Stimulated activated CD8-positive, alpha-beta memory T cell treated with anti-CD3 and anti-CD28 coated beads, Interleukin-4, amount 100 ng/mL, for 24 hours (primary cell): ENCODE measurements at regions not wholly inside any gene's neighbourhood (a gene's known extent, or its start where the extent isn't known, plus 50 kb on each side); places are given as distances from the start of the nearest gene placed in this dataset.
"Not testable (repeated sequence)": the region's sequence is repeated elsewhere in the genome, so short reads cannot be mapped to it uniquely, and the experiment has no call there.

ENCODE experiments used
- DNase-seq: peaks from one replicate; pipeline ENCODE4 v3.0.0-alpha.2; 2020; ENCODE audit warnings: low read depth

GRCh38 chr6:90463359-90463758 lies 123.5 kb downstream of the MAP3K7 start:
- DNase-seq: no peak

- DNase-seq: no peak
Observed at GRCh38 chr6:90462102-90462501, 124.8 kb downstream of the MAP3K7 start.

- no peak for DNase-seq
Observed at GRCh38 chr6:90461383-90461782, 125.5 kb downstream of the MAP3K7 start.

- no peak for DNase-seq
Observed at GRCh38 chr6:90460051-90460450, 126.8 kb downstream of the MAP3K7 start.

DNA sequence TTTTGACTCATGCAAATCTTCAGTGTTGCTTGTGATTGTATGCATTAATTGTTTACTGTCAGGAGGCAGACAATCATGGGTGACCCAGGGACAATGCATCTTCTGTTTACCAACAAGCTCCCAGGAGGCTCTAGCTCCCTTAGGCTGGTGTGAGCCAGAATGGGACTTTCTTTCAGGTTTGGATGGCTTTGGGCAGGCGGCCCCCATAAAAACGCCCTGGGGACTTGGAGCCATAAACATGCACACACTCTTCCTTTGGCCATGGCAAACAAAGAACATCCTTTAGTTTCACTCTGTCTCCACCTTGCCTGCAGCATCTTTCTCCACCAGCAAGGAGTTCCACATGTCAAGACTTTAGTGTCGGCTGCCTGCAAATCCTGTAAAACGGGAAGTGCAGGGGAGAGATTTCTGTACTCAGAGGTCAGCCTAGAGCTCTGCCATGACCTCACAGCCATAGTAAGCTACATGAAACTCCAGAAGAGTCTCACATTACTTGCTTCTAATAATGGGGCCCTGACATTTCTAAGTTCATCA lies 127.6 kb downstream of the MAP3K7 start:
- no peak for DNase-seq

- peak; percentile 63 for DNase-seq
Observed at GRCh38 chr6:90458353-90459224, 128.3 kb downstream of the MAP3K7 start.

- DNase-seq: no peak
Observed at GRCh38 chr6:90457867-90458259, 129.0 kb downstream of the MAP3K7 start.

DNA sequence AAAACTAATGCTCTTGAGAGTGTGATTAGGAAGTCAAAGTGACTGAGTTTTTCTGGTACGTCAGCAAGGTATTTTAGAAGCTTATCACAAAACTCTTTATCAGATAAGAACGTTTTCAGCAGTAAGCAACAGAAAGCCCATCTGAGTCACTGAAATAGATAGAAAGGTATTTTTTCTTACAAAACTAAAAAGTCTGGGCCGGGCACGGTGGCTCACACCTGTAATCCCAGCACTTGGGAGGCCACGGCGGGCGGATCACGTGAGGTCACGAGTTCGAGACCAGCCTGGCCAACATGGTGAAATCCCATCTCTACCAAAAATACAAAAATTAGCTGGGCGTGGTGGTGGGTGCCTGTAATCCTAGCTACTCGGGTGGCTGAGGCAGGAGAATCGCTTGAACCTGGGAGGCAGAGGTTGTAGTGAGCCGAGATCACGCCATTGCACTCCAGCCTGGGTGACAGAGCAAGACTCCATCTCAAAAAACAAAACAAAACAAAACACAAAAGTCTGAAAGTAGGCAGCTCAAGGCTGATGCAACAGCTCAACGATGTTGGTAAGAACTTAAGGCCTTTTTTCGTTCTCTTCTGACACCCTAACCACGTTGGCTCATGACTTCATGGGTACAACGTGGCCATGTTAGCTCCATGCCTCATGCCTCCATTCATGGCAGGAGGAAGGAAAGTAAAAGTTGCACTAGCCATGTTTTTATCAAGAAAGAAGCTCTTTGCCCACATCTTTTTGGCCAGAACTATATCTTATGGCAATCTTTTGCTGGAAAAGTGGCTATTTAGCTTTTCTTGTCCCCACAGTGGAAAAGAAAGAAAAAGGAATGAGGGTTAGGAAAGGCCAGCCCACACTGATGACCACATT lies 129.6 kb downstream of the MAP3K7 start:
- not testable (repeated sequence) for DNase-seq

- DNase-seq: no peak
Observed at GRCh38 chr6:90456001-90456400, 130.9 kb downstream of the MAP3K7 start.

GRCh38 chr6:90454836-90455427 lies 131.9 kb downstream of the MAP3K7 start:
- no peak for DNase-seq

DNA sequence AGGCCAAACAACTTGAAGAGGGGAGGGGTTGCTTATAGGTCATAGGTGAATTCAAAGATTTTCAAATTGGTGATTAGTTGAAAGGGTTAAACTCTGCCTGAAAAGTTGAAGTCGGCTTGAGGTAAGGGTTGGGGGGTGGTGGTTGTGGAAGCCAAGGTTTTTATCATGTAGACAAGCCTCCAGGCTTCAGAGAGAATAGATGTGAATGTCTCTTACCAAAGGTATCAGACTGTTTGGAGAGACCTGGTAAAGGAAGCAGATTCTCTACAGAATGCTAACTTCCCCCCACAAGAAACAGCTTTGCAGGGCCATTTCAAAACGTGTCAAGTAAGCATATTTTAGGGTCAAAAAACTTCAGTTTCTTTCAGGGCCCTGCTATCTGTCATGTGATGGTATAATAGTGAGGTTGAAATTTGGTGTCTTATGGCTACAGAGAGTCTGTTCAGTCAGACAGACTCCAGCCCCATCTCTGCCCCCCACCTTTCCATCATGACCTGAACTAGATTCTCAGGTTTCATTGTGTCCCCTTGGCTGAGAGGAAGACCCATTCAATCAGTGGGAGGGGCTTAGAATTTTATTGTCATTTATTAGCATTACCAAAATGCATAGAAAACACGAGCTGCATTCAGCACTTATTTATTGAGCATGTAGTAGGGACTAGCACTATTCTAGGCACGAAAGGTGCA lies 136.5 kb downstream of the MAP3K7 start:
- DNase-seq: no peak

DNA sequence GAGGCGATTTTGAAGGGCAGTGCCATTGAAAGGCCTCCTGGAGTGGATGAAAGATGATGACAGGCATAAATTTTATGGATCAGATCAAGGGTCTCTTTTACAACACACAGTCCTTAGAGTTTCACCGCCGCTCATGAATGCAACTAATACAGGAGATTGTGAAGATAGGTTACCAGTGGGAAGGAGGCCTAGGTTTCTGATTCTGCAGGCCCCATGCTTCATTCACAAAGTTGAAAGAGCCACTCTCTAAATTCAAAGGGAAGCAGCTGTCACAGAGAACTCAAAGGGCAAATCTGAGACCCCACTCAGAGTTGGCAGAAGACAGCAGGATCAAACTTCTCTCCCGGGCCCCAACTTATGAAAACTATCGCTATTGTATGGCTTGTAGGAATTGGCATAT lies 137.6 kb downstream of the MAP3K7 start:
- DNase-seq: no peak

GRCh38 chr6:90448836-90449235 lies 138.0 kb downstream of the MAP3K7 start:
- DNase-seq: no peak

GRCh38 chr6:90446164-90446563 lies 140.7 kb downstream of the MAP3K7 start:
- DNase-seq: no peak

- DNase-seq: no peak
Observed at GRCh38 chr6:90445533-90446108, 141.3 kb downstream of the MAP3K7 start.

- DNase-seq: no peak
Observed at GRCh38 chr6:90444160-90444714, 142.6 kb downstream of the MAP3K7 start.

DNA sequence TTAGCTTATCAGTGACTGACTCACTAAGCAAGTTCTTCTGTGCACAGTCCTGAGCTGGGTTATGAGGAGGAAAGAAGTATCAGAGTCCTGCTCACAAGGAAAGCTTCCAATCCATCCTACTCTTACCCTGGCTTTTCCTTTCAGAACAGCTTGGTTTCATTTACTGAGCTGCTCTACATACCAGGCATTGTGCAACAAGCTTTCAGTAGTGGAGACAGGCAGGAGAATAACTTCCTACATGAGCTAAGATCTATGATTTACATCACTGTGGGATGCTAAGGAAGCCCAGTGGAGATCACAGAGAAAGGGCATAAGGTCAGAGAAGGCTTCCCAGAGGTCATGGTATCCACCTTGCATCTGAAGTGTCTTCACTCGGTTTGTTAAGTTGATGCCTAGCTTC lies 144.5 kb downstream of the MAP3K7 start:
- DNase-seq: no peak

DNA sequence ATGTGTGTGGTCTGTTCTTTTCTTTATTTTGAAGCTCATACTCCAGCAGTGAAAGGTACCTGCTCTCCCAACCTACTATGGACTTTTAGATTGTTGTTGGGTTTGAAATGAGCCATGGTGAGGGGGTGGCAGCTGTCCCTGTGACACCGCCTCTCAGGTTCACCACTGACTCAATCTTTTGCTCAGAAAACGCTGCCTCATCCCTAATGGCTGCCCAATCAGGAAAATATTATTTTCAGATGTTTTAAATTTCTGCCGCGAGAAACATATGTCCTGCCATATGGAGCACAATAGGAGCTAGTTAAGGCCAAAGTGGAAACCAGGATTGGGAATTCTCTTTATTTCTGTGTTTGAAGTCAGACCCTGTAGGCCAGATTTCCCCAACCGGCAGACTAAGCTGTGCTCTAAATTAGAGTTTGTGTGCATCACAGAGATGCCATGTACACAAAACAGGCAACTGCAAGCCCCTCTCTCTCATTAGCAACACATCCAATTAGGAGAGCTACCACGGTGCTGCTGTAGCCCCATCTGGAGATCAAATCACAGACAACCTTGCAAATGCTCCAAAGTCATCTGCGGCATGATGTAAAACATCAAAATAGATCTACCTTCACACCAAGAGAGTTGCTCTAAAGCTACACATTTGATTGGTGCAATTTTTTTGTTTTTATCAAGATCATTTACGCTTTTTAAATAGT lies 144.1 kb upstream of the BACH2 start:
- DNase-seq: no peak

DNA sequence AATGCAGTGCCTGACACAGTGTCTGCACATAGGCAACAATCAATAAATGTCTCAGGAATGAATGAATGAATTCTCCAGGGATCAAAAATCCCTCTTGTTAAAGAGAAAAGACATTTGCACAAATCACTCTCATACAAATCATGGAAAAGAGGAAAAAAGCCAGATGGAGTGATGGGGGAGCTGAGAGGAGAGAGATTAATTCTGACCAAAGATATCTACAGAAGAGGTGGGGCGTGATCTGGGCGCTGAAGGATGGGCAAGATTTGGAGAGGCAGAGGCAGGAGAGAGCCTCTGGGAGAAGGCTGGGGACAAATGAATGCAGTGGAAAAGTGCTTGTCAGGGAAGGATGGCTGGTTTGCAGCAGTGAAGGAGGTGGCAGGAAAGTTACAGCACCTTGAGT lies 142.9 kb upstream of the BACH2 start:
- no peak for DNase-seq

DNA sequence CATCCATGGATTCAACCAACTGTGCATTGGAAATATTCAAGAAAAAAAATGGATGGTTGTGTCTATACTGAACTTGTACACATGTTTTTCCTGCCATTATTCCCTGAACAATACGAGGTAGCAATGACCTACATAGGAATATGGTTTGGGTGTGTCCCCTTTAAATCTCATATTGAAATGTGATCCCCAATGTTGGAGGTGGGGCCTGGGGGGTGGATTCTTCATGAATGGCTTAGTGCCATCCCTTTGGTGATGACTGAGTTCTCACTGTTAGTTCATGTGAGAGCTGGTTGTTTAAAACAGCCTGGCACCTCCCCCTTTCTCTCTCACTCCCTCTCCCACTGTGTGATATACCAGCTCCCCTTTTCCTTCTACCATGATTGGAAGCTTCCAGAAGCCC lies 139.8 kb upstream of the BACH2 start:
- no peak for DNase-seq
